ENCODE measurements at regions not wholly inside any gene's neighbourhood (a gene's known extent, or its start where the extent isn't known, plus 50 kb on each side); places are given as distances from the start of the nearest gene placed in this dataset.

DNA sequence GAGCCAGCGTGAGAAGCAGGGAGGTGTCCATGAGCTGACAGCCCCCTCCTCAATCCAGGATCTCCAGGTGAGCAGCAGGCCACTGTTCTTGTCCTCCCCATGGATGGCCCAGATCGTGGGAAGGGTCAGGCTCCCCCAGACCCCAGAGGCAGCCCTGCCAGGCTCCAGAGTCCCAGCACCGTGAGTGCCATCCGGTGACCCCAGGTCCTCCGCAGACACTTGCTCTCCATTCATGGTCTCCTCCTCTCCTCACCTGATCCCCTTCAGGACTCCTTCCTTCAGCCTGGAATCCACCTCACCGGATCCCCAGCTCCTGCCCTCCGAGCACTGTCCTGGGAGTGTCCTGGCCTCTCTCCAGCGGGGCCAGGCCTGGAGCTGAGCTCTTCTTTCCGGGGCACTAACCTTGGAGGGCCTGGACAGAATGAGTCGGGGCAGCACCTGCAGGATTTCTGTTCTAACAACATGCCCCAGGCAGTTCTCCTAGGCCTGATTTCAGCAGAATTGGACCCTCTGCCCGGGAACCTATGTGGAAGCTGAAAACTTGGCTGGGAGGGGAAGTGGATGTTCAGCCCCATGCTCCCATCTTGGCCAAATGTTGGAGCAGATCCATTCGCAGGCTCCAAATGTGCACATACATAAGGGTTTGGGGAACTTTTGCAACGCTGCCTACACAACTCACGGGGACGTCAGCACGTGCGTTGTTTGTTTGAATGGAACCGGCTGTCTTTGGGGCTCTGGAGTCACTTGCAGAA lies 341.6 kb upstream of the SFSWAP start:
- TF ChIP-seq POLR2A (IDR thresholded peaks at IDR 0.05; ENCODE audit: low read length), result no peak
- TF ChIP-seq GATA1 (IDR thresholded peaks at IDR 0.05; ENCODE audit: low read depth, low read length), result no peak
